ENCODE measurements at regions not wholly inside any gene's neighbourhood (a gene's known extent, or its start where the extent isn't known, plus 50 kb on each side); places are given as distances from the start of the nearest gene placed in this dataset.
A peak's percentile ranks its signal among the peaks of the same experiment; 100 is the strongest.

DNA sequence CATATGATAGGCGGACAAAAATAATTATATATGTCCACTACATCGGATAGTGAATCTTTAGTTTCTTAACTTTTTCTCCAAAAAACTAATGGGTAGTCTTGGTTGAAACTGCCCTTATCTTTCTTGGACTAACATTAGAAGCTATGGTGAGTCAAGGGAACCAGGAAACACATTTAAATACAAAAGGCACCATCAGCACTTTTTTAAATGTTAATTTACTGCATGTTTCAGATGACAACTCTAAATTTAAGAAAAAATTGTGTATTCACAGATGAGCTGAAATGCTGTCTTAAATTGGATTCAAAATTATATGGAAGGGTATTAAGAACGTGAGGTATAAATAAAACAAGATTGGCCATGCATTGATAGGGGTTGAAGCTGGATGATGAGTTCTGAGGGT is 75.6 kb upstream of the CERS6 start:
- DNase-seq: no peak

DNA sequence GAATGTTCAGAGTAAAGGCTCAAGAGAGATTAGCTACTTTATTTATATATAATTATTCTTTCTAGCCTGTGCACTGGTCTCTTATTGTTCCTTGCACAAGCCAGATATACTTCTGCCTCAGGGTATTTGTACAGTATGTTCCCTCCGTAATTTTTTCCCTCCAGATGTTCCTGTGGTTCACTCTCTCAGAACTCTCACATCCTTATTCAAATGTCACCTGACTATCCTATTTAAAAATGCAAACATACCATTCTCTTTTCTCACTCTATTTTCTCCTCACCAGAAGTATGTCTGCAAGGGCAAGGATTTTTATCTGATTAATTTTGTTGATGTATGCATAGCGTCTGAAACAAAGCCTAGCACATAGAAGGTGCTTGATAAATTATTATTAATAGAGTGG is 64.0 kb upstream of the CERS6 start:
- DNase-seq: peak; percentile 57

- DNase-seq: no peak
Observed at GRCh38 chr2:168392797-168393196, 63.3 kb upstream of the CERS6 start.

GRCh38 chr2:168394262-168394661 is 61.8 kb upstream of the CERS6 start:
- DNase-seq: no peak

DNA sequence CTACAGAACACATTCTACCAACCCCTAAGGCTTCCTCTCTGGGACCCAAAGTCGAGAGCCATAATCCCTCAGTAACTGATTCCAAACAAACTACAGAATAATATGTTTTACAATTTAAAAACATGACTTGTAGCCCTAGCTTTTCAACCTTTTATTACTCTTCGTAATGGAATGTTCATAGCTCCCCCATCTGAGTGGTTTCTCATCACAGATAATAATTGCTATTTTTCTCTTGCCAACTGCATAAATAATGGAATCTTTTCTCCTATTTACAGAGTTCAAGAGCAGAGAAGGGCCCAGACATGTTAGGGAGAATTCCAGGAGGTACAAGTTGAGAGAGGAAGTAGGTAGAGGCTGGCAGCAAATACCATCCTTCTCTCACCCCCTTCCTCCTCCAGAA is 59.9 kb upstream of the CERS6 start:
- no peak for DNase-seq

DNA sequence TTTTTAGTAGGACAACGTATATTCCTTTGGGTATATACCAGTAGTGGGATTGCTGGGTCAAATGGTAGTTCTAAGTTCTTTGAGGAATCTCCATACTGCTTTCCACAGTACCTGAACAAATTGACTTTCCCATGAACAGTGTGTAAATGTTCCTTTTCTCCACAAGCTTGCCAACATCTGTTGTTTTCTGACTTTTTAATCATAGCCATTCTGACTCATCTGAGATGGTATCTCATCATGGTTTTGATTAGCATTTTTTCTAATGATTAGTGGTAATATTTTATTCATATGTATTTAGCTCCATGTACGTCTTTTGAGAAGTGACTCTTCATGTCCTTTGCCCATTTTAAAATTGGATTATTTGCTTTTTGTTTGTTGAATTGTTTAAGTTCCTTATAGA is 58.4 kb upstream of the CERS6 start:
- no peak for DNase-seq

- DNase-seq: no peak
Observed at GRCh38 chr2:168401048-168401556, 55.0 kb upstream of the CERS6 start.

- DNase-seq: no peak
Observed at GRCh38 chr2:168401771-168402170, 54.3 kb upstream of the CERS6 start.

GRCh38 chr2:168402531-168402930 is 53.5 kb upstream of the CERS6 start:
- no peak for DNase-seq

DNA sequence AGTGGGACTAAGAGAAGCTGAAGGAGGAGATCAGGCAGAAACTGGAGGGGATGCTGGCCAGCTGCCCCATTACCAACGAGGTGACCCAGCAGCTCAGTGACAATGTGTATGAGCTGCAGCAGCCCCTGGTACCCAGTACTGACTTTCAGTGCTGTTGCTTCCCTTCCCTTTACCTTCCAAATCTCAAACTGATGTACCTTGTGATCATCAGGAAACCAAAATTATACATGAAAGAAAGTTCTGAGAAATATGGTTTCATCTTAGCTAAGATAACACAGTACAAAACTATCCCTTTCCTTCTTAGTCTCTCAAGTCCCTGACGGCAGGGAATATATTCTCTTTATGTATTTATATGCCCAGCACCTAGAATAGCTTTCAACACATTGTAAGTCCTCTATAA is 52.3 kb upstream of the CERS6 start:
- DNase-seq: no peak

DNA sequence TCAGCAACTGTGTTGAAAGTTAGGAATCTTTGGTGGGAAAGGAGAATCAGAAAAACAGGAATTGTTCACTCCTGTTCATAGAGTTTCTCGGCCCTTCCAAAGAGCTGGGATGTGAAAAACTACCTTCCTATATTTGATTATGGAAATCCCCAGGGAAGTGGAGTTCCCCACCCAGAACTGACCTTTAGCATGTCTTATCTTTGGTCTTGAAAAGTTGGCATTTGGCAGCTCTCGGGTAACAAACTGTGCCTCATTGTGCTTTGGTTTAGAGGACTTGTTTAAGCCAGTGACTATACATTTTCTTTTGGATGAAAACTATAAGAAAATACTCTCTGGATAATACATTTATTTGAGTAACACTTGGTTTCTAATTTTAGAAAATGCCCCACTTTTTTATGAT is 51.3 kb upstream of the CERS6 start:
- DNase-seq: peak; percentile 7

Measured in NCI-H526 treated with DMSO at 0.1 percent for 48 hours (cell line).